ENCODE measurements at regions not wholly inside any gene's neighbourhood (a gene's known extent, or its start where the extent isn't known, plus 50 kb on each side); places are given as distances from the start of the nearest gene placed in this dataset.
"Not testable (repeated sequence)": the region's sequence is repeated elsewhere in the genome, so short reads cannot be mapped to it uniquely, and the experiment has no call there.

DNA sequence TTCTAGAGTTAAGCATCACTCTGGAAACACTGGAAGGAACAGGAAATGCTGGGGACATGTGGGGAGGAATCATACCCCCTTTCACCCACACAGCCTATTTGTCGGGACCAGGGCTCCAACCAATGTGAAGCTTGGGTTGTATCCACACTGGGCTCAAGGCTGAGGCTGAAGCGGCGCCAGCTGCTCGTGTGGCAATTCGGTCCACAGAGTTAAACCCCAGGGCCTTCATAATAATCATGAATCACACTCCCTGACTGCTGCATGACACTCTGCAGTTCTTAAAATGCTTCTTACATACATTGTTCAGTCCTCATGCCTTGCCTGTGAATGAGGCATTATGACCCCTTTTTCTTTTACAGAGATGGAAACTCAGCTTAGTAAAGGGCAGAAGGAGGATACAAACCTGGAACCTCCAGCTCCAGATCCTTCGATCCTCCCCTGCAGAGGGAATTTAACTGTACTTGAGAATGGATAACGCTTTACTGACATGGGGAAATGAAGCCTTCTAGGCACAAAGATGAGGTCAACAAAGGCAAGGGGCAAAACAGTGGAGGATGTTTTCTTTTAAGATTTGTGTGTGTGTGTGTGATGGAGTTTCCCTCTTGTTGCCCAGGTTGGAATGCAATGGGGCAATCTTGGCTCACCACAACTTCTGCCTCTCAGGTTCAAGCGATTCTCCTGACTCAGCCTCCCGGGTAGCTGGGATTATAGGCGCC, 72.7 kb downstream of the SOX9 start:
- peaks cover 6% of the 10 kb centered on the region for H3K27me3 Mint-ChIP-seq
- H3K4me3 Mint-ChIP-seq, result no peak overlapping the region
- no peaks in the 10 kb centered on the region for H3K4me1 Mint-ChIP-seq
- no peaks in the 10 kb centered on the region for H3K36me3 Mint-ChIP-seq
- H3K27ac Mint-ChIP-seq, result no peak overlapping the region
- peaks cover 0 to 6% (median 1%) of the 10 kb centered on the region in 3 donors for H3K9me3 Mint-ChIP-seq

GRCh38 chr17:72194107-72194440, 73.3 kb downstream of the SOX9 start:
- H3K4me1 Mint-ChIP-seq, H3K9me3 Mint-ChIP-seq, H3K27ac Mint-ChIP-seq, H3K4me3 Mint-ChIP-seq, H3K27me3 Mint-ChIP-seq, H3K36me3 Mint-ChIP-seq: not testable (repeated sequence)

DNA sequence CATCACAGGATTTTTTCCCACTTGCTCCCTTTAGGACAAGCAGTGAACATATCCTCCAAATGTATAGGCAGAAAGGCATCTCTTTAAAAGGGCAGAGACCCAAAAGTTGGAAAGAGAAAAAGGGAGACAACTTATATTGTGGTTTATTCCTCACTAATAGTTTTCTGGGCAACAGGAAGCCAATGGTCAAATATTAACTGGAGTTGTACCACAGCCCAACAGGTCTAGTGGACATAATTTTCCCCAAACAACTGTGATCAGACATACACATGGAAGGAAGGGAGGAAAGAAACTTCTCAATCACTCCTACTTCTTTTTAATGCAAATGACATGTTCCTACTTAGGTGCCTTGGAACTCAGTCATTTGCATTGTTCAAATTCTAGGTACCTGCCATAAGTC, 78.4 kb downstream of the SOX9 start:
- Mint-ChIP-seq H3K36me3 (no peaks in the 10 kb centered on the region), H3K9me3 (peaks cover 1 to 8% (median 6%) of the 10 kb centered on the region in 3 donors), H3K27me3 (no peaks in the 10 kb centered on the region), H3K4me3 (no peak overlapping the region), H3K27ac (no peak overlapping the region), H3K4me1 (no peaks in the 10 kb centered on the region)

- no peak overlapping the region for H3K27ac Mint-ChIP-seq
- peaks cover 2 to 5% (median 4%) of the 10 kb centered on the region in 3 donors for H3K9me3 Mint-ChIP-seq
- no peaks in the 10 kb centered on the region for H3K36me3 Mint-ChIP-seq
- no peaks in the 10 kb centered on the region for H3K4me1 Mint-ChIP-seq
- H3K4me3 Mint-ChIP-seq, result no peak overlapping the region
- no peaks in the 10 kb centered on the region for H3K27me3 Mint-ChIP-seq
Measured at GRCh38 chr17:72204742-72205141, 83.9 kb downstream of the SOX9 start.

GRCh38 chr17:72205357-72205756, 84.5 kb downstream of the SOX9 start:
- H3K27me3 Mint-ChIP-seq, result no peaks in the 10 kb centered on the region
- no peak overlapping the region for H3K4me3 Mint-ChIP-seq
- H3K9me3 Mint-ChIP-seq, result peaks cover 0 to 4% (median 2%) of the 10 kb centered on the region in 3 donors
- no peak overlapping the region for H3K27ac Mint-ChIP-seq
- H3K4me1 Mint-ChIP-seq, result no peaks in the 10 kb centered on the region
- no peaks in the 10 kb centered on the region for H3K36me3 Mint-ChIP-seq

DNA sequence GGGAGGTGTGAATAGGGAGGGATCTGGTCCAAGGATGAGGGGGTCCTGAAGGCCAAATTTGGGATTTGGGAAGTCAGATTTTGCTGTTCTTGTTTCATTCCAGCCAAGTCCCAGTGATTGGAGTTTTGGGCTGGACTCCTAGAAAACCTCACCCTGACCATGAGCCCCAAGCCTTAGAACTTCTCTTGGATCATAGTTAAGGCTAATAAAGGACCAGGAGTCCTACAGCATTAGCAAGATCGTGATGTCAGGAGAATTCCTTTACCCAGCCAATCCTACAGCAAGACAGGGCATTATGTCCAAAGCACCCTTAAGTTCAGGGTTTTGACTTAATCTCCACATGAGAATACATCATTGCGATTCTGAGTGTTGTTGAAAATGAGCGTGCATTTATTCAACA, 85.0 kb downstream of the SOX9 start:
- peaks cover 0 to 4% (median 2%) of the 10 kb centered on the region in 3 donors for H3K9me3 Mint-ChIP-seq
- no peaks in the 10 kb centered on the region for H3K36me3 Mint-ChIP-seq

GRCh38 chr17:72206376-72206775, 85.6 kb downstream of the SOX9 start:
- H3K4me1 Mint-ChIP-seq, result no peaks in the 10 kb centered on the region
- H3K4me3 Mint-ChIP-seq, result no peak overlapping the region
- peaks cover 0 to 2% (median 2%) of the 10 kb centered on the region in 3 donors for H3K9me3 Mint-ChIP-seq
- no peaks in the 10 kb centered on the region for H3K36me3 Mint-ChIP-seq
- no peaks in the 10 kb centered on the region for H3K27me3 Mint-ChIP-seq
- H3K27ac Mint-ChIP-seq, result no peak overlapping the region

More for the DNA sequence above, 85.0 kb downstream of the SOX9 start:
- no peaks in the 10 kb centered on the region for H3K27me3 Mint-ChIP-seq
- H3K27ac Mint-ChIP-seq, result no peak overlapping the region
- H3K4me3 Mint-ChIP-seq, result no peak overlapping the region
- H3K4me1 Mint-ChIP-seq, result no peaks in the 10 kb centered on the region

DNA sequence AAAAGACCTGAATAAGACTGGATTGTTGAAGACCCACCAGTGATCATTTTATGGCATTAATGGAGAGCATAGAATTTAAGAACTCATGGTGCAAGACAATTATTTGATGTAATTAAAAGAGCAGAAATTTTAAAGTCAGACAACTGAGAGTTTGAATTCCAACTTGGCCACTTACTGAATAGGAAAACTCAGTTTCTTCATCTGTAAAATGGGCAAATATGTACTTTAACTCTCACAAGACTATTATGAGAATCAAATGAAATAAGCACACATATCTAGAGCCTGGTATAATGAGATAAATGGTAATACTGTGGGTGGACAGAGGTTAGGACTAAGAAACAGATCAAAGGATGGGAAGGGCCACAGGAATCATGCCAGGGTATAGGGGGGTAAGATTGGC, 88.0 kb downstream of the SOX9 start:
- Mint-ChIP-seq H3K36me3 (no peaks in the 10 kb centered on the region), H3K27ac (no peak overlapping the region)

GRCh38 chr17:72212041-72212440, 91.2 kb downstream of the SOX9 start:
- Mint-ChIP-seq H3K4me3 (no peak overlapping the region), H3K27ac (no peak overlapping the region), H3K9me3 (peaks cover 0 to 5% (median 0%) of the 10 kb centered on the region in 3 donors), H3K4me1 (no peaks in the 10 kb centered on the region), H3K36me3 (no peaks in the 10 kb centered on the region), H3K27me3 (peaks cover 3% of the 10 kb centered on the region)

More for the DNA sequence above, 88.0 kb downstream of the SOX9 start:
- Mint-ChIP-seq H3K4me3 (no peak overlapping the region), H3K27me3 (no peaks in the 10 kb centered on the region), H3K4me1 (no peaks in the 10 kb centered on the region), H3K9me3 (peaks cover 0 to 4% (median 0%) of the 10 kb centered on the region in 3 donors)

DNA sequence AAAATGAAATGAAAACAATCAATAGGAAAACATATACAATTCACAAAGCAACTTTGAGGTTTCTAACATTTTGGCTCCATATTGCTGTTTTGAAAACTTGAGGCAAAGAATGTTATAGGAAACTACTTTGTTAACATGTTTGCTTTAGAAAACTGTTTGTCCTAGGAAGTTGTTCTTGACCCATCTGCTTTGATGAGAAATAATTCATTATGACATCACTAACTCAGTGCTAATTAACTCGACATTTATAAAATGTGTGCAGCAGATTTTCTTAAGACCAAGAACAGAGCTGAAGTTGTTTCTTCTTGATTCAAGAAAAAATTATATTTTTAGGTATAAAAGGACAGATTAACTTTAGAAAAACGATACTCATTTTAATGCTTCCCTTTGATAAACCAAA, 94.7 kb downstream of the SOX9 start:
- H3K36me3 Mint-ChIP-seq, result no peaks in the 10 kb centered on the region
- H3K27me3 Mint-ChIP-seq, result peaks cover 19% of the 10 kb centered on the region
- H3K9me3 Mint-ChIP-seq, result peaks cover 0 to 6% (median 5%) of the 10 kb centered on the region in 3 donors
- H3K4me1 Mint-ChIP-seq, result no peaks in the 10 kb centered on the region
- H3K27ac Mint-ChIP-seq, result no peak overlapping the region
- no peak overlapping the region for H3K4me3 Mint-ChIP-seq

GRCh38 chr17:72215928-72216327, 95.1 kb downstream of the SOX9 start:
- Mint-ChIP-seq H3K4me1 (no peaks in the 10 kb centered on the region), H3K27ac (no peak overlapping the region), H3K27me3 (peaks cover 23% of the 10 kb centered on the region), H3K4me3 (no peak overlapping the region), H3K36me3 (no peaks in the 10 kb centered on the region), H3K9me3 (peaks cover 0 to 9% (median 6%) of the 10 kb centered on the region in 3 donors)

DNA sequence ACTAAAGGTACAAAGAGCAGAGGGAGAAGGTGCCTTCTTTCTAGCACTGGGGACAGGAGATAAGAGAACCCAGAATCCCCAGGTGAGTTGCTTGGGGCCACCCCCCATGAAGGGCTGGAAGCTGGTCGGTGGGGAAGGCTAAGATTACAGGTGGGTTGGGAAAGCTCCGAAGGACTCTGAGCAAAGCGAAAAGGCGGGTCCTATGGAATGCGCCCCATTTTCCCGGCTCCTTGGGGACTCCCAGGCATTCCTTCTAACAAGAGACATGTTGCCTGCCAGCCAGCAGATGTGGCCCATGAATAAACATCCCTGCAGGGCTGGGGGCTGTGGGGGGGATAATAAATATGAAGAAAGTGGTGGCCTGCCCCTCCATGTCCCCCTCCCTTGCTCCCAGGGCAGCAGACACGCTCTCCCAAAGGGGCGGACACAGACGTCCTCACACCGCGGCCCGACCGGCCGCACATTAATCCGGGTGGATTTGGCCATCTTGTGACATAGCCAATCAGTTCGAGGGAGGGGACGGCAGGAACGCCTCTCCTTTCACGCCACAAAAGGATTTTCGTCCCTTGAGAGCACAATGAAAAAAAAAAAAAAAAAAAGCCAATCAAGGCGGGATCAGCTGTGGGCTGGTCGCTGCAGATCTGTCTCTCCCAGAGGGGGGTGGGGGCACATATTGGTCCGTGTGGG, 98.5 kb downstream of the SOX9 start:
- Mint-ChIP-seq H3K27ac (no peak overlapping the region), H3K27me3 (peaks cover 26% of the 10 kb centered on the region), H3K9me3 (peaks cover 0 to 9% (median 8%) of the 10 kb centered on the region in 3 donors), H3K4me3 (no peak overlapping the region), H3K36me3 (no peaks in the 10 kb centered on the region), H3K4me1 (no peaks in the 10 kb centered on the region)

GRCh38 chr17:72219824-72220493, 99.1 kb downstream of the SOX9 start:
- Mint-ChIP-seq H3K27ac (no peak overlapping the region), H3K4me3 (no peak overlapping the region), H3K4me1 (no peaks in the 10 kb centered on the region), H3K27me3 (peaks cover 26% of the 10 kb centered on the region), H3K36me3 (peaks cover under 1% of the 10 kb centered on the region), H3K9me3 (peaks cover 0 to 9% (median 8%) of the 10 kb centered on the region in 3 donors)

DNA sequence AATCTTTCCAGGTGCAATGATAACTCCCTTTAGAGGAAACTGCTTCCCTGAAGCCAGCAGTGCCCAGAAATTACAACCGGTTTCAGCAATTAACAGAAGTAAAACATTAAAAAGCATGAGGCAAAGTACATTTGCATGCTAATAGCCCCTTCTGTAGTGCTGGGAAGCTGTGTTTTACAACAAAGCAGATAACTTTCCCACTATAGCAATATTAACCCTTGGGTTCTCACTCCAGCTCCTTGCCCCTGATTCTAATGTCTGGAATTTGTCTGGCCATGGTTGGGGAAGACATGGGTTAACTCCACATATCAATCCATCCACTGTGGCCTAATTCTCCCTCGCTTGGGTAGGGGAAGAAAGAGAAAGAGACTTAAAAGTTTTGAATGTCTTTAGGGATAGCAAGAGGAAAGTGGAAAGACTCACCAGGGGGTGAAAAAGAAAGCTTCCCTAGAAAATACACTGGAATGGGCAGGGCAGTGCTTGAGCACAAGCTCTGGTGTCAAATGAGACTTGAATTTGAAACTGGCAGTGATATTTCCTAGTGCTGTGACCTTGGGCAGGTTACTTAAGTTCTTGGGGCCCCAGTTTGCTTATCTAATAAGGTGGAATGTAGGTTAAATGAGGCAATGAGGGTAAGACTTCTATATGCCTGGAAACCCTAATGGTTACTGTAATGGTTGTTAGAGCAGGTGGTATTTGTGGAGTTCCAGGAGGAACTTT, 102.0 kb downstream of the SOX9 start:
- no peak overlapping the region for H3K27ac Mint-ChIP-seq
- peaks cover 2% of the 10 kb centered on the region for H3K36me3 Mint-ChIP-seq

GRCh38 chr17:72223866-72224291, 103.1 kb downstream of the SOX9 start:
- Mint-ChIP-seq H3K27ac (no peak overlapping the region), H3K36me3 (peaks cover 2% of the 10 kb centered on the region), H3K4me3 (no peak overlapping the region), H3K9me3 (peaks cover 0 to 9% (median 6%) of the 10 kb centered on the region in 3 donors), H3K4me1 (no peaks in the 10 kb centered on the region), H3K27me3 (peaks cover 19% of the 10 kb centered on the region)

More for the DNA sequence above, 102.0 kb downstream of the SOX9 start:
- Mint-ChIP-seq H3K27me3 (peaks cover 22% of the 10 kb centered on the region), H3K4me3 (no peak overlapping the region), H3K9me3 (peaks cover 0 to 9% (median 8%) of the 10 kb centered on the region in 3 donors), H3K4me1 (no peaks in the 10 kb centered on the region)

Data from IgD-negative memory B cell (primary cell).